Sigmoid colon (tissue), 4 donors: ENCODE measurements at regions not wholly inside any gene's neighbourhood (a gene's known extent, or its start where the extent isn't known, plus 50 kb on each side); places are given as distances from the start of the nearest gene placed in this dataset.

ENCODE experiments used
- POLR2A ChIP-seq, 2 donors: fragments of 450-650 bp; IDR thresholded peaks; one replicate each; pipeline ENCODE4 v1.6.1; 2016; ENCODE audit warnings: antibody characterized with exemption in 2 of 2, mild to moderate bottlenecking in 2 of 2, moderate library complexity in 2 of 2
- POLR2AphosphoS5 ChIP-seq, 4 donors: sonication (generic); formaldehyde crosslinking; IDR thresholded peaks; one replicate each; pipeline ENCODE4 v1.6.1; 2017; ENCODE audit warnings: antibody characterized with exemption in 4 of 4
- TF ChIP-seq, protein P1 (sequence below), 4 experiments: fragments of 450-650 bp in 3 of 4; fragments of 200-600 bp in 1 of 4; IDR thresholded peaks; one replicate each; pipeline ENCODE4 v1.5.1; 2016 to 2019; ENCODE audit warnings: antibody characterized with exemption in 4 of 4, mild to moderate bottlenecking in 3 of 4, moderate library complexity in 2 of 4

DNA sequence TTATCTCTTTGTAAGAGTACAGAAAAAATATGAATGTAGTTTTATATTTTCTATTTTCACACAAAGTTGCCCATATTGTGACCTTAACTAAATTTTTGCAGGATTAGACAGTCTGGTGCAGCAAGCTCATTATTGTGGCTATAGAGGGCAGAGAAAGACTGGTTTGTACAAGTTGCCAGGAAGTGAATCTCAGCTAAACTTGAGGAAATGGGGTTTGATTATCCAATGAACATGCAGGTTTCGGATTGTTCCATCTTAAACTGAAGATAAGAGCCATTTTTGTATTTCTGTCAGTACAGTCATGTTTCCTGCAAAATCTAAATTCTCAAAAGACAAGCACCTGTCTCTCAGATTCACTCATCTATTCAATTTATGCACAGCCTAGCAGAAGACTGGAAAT lies 390.9 kb downstream of the MMUT start:
- TF ChIP-seq, protein P1, sequence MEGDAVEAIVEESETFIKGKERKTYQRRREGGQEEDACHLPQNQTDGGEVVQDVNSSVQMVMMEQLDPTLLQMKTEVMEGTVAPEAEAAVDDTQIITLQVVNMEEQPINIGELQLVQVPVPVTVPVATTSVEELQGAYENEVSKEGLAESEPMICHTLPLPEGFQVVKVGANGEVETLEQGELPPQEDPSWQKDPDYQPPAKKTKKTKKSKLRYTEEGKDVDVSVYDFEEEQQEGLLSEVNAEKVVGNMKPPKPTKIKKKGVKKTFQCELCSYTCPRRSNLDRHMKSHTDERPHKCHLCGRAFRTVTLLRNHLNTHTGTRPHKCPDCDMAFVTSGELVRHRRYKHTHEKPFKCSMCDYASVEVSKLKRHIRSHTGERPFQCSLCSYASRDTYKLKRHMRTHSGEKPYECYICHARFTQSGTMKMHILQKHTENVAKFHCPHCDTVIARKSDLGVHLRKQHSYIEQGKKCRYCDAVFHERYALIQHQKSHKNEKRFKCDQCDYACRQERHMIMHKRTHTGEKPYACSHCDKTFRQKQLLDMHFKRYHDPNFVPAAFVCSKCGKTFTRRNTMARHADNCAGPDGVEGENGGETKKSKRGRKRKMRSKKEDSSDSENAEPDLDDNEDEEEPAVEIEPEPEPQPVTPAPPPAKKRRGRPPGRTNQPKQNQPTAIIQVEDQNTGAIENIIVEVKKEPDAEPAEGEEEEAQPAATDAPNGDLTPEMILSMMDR (IDR thresholded peaks at IDR 0.05), result no peak
- TF ChIP-seq POLR2AphosphoS5 (IDR thresholded peaks at IDR 0.05) (no peak), POLR2A (IDR thresholded peaks at IDR 0.05) (no peak)
